Muscle layer of duodenum (tissue), 2 donors: ENCODE measurements at regions not wholly inside any gene's neighbourhood (a gene's known extent, or its start where the extent isn't known, plus 50 kb on each side); places are given as distances from the start of the nearest gene placed in this dataset.

Source experiments
- H3K27ac ChIP-seq: one replicate; pipeline ENCODE4 v1.7.0; 2013; ENCODE audit warnings: mild to moderate bottlenecking, low read length
- H3K27me3 ChIP-seq: one replicate; pipeline ENCODE4 v1.7.0; 2013; ENCODE audit warnings: low read depth, mild to moderate bottlenecking, control low read depth, low read length
- H3K36me3 ChIP-seq, 2 donors: one replicate each; pipeline ENCODE4 v1.7.0; 2013; ENCODE audit warnings: low read length in 2 of 2, control low read depth in 1 of 2, mild to moderate bottlenecking in 1 of 2; ENCODE audit not compliant: insufficient read depth in 2 of 2, control insufficient read depth in 1 of 2
- H3K4me1 ChIP-seq, 2 donors: one replicate each; pipeline ENCODE4 v1.7.0; 2013; ENCODE audit warnings: low read length in 2 of 2, mild to moderate bottlenecking in 2 of 2, control low read depth in 1 of 2, moderate library complexity in 1 of 2; ENCODE audit not compliant: insufficient read depth in 2 of 2, control insufficient read depth in 1 of 2
- H3K4me3 ChIP-seq, 2 donors: one replicate each; pipeline ENCODE4 v1.7.0; 2013; ENCODE audit warnings: low read length in 2 of 2, low read depth in 1 of 2, mild to moderate bottlenecking in 1 of 2
- H3K9me3 ChIP-seq, 2 donors: one replicate each; pipeline ENCODE4 v1.7.0; 2013; ENCODE audit warnings: low read length in 2 of 2, control low read depth in 1 of 2, mild to moderate bottlenecking in 1 of 2; ENCODE audit not compliant: control insufficient read depth in 1 of 2
- donor health status: healthy.

- H3K36me3 ChIP-seq, result no peaks in the 10 kb centered on the region
- no peaks in the 10 kb centered on the region for H3K9me3 ChIP-seq
- no peak overlapping the region for H3K27ac ChIP-seq
- no peak overlapping the region for H3K4me3 ChIP-seq
- H3K4me1 ChIP-seq, result no peaks in the 10 kb centered on the region
- H3K27me3 ChIP-seq, result no peaks in the 10 kb centered on the region
Measured at GRCh38 chr4:152156442-152156841, 379.4 kb downstream of the FBXW7 start.

DNA sequence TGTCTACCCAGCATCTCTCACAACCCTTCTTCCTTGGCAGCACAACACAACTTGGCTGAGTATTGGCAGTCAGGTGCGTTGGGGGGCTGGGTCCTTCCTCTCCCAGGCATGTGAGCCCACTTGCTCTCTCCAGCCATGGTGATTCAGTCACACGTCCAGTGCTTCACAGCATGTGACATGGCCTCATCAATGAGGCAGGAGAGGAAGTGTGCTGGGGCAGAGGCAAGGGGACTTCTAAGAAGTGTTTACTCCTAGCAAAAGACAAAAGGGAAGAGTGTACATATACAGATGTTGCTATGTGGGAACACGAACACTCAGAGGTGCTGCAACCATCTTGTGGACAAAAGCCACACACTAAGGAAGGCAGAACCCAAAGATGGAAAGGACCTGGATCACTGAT lies 380.8 kb downstream of the FBXW7 start:
- H3K27ac ChIP-seq, result no peak overlapping the region
- no peaks in the 10 kb centered on the region for H3K9me3 ChIP-seq
- H3K27me3 ChIP-seq, result no peaks in the 10 kb centered on the region
- no peaks in the 10 kb centered on the region for H3K4me1 ChIP-seq
- no peaks in the 10 kb centered on the region for H3K36me3 ChIP-seq
- H3K4me3 ChIP-seq, result no peak overlapping the region

GRCh38 chr4:152154433-152154832 lies 381.5 kb downstream of the FBXW7 start:
- Histone ChIP-seq H3K9me3 (no peaks in the 10 kb centered on the region), H3K27me3 (no peaks in the 10 kb centered on the region), H3K4me1 (no peaks in the 10 kb centered on the region), H3K36me3 (no peaks in the 10 kb centered on the region), H3K27ac (no peak overlapping the region), H3K4me3 (no peak overlapping the region)

GRCh38 chr4:152153476-152154270 lies 382.2 kb downstream of the FBXW7 start:
- Histone ChIP-seq H3K27ac (no peak overlapping the region), H3K27me3 (no peaks in the 10 kb centered on the region), H3K4me1 (no peaks in the 10 kb centered on the region), H3K9me3 (no peaks in the 10 kb centered on the region), H3K36me3 (no peaks in the 10 kb centered on the region), H3K4me3 (no peak overlapping the region)

DNA sequence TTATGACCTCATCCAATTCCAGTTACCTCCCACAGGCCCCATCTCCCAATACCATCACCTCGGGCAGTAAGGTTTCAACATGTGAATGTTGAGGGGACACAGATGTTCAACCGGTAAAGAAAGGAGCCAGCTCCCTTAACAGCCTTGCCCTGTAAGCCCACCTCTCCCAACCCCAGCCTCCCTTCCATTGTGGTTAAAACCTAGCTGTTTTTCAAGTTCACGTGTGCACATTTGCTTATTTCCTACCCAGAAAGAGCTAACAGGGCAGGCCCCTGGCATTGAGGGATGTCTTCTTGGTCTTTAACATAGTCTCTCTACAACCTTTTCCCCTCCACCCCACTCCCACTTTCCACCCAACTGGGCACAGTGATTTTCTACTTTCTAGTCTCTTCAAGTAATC lies 385.7 kb downstream of the FBXW7 start:
- Histone ChIP-seq H3K4me1 (no peaks in the 10 kb centered on the region), H3K36me3 (no peaks in the 10 kb centered on the region), H3K4me3 (no peak overlapping the region), H3K27ac (no peak overlapping the region), H3K9me3 (peaks cover 0 to 15% of the 10 kb centered on the region in 2 donors), H3K27me3 (no peaks in the 10 kb centered on the region)

DNA sequence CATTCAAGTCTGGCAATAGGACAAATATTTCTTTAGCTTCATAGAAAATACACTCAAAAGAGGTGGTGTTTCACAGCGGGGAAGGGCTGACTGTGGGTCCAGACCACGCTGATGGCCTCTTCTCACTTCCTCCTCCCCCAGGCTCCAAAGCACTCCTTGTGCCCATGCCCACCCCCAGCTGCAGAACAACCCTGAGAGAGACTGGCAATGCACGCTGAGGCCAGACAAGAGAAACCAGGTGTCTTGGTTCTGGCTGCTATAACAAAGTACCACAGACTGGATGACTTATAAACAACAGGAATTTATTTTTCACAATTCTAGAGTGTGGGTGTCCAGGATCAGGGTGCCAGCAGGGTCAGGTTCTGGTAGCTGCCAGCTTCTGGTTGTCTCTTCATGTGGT lies 386.1 kb downstream of the FBXW7 start:
- Histone ChIP-seq H3K4me1 (no peaks in the 10 kb centered on the region), H3K27me3 (no peaks in the 10 kb centered on the region), H3K36me3 (no peaks in the 10 kb centered on the region), H3K9me3 (peaks cover 0 to 17% of the 10 kb centered on the region in 2 donors), H3K27ac (no peak overlapping the region), H3K4me3 (no peak overlapping the region)

GRCh38 chr4:152148057-152148456 lies 387.2 kb upstream of the GATB start:
- Histone ChIP-seq H3K4me3 (no peak overlapping the region), H3K4me1 (no peaks in the 10 kb centered on the region), H3K9me3 (peaks cover 0 to 17% of the 10 kb centered on the region in 2 donors), H3K36me3 (no peaks in the 10 kb centered on the region), H3K27me3 (no peaks in the 10 kb centered on the region), H3K27ac (no peak overlapping the region)

DNA sequence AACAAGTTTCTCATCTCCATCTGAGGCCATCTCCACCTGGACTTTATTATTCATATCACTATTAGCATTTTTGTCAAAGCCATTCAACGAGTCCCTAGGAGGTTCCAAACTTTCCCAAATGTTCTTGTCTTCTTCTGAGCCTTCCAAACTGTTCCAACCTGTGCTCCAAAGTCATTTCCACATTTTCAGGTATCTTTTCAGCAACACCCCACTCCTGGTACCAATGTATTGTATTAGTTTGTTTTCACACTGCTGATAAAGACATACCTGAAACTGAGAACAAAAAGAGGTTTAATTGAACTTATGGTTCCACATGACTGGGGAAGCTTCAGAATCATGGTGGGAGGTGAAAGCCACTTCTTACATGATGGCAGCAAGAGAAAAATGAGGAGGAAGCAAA lies 385.4 kb upstream of the GATB start:
- H3K9me3 ChIP-seq, result peaks cover 0 to 17% of the 10 kb centered on the region in 2 donors
- H3K36me3 ChIP-seq, result no peaks in the 10 kb centered on the region
- no peak overlapping the region for H3K4me3 ChIP-seq
- H3K4me1 ChIP-seq, result no peaks in the 10 kb centered on the region
- H3K27ac ChIP-seq, result no peak overlapping the region
- no peaks in the 10 kb centered on the region for H3K27me3 ChIP-seq

DNA sequence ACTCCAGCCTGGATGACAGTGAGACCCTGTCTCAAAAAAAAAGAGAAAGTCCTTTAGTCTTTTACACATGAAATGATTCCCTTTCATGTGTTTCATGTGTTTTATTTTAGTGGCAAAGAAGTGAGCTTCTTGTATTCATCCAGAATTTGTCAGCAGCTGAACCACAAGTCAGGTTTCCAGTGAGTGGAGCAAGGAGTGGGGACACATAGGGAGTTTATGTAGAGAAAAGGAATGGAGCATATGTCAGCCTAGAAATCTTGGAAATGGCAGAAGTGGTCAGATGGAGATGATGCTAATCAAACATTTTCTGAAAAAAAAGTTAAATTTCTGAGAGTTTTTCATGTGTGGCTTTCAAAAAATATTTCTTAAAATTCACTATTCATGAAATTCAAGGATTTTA lies 383.0 kb upstream of the GATB start:
- peaks cover 0 to 17% of the 10 kb centered on the region in 2 donors for H3K9me3 ChIP-seq
- H3K27ac ChIP-seq, result no peak overlapping the region
- no peaks in the 10 kb centered on the region for H3K36me3 ChIP-seq
- no peaks in the 10 kb centered on the region for H3K27me3 ChIP-seq
- no peaks in the 10 kb centered on the region for H3K4me1 ChIP-seq
- no peak overlapping the region for H3K4me3 ChIP-seq

DNA sequence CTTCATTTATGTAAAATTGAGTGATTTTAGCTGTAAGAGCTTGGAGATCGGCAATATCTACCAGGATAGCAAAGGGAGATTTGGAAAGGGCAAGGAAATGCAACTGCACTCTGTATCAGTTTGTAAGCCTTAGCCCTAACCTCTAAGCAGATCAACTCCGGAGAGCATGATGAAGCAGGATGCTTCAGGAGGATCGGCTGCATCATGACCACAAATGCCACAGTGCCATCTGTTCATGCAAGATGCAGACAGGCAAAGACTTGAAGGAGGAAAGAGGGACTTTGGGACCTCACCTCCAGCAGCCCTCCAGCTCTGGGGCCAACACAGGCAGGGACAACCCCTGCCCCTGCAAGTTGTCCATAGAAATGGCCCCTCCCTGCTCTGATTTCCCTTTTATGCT lies 377.6 kb upstream of the GATB start:
- Histone ChIP-seq H3K36me3 (no peaks in the 10 kb centered on the region), H3K4me1 (no peaks in the 10 kb centered on the region), H3K4me3 (no peak overlapping the region), H3K27me3 (no peaks in the 10 kb centered on the region), H3K9me3 (no peaks in the 10 kb centered on the region), H3K27ac (no peak overlapping the region)

- H3K27me3 ChIP-seq, result no peaks in the 10 kb centered on the region
- no peaks in the 10 kb centered on the region for H3K36me3 ChIP-seq
- no peak overlapping the region for H3K4me3 ChIP-seq
- H3K4me1 ChIP-seq, result no peaks in the 10 kb centered on the region
- H3K9me3 ChIP-seq, result no peaks in the 10 kb centered on the region
- H3K27ac ChIP-seq, result no peak overlapping the region
Measured at GRCh38 chr4:152132776-152133175, 372.0 kb upstream of the GATB start.

GRCh38 chr4:152128356-152128755 lies 367.5 kb upstream of the GATB start:
- no peaks in the 10 kb centered on the region for H3K36me3 ChIP-seq
- H3K4me1 ChIP-seq, result no peaks in the 10 kb centered on the region
- no peak overlapping the region for H3K27ac ChIP-seq

More at GRCh38 chr4:152128356-152128755, 367.5 kb upstream of the GATB start:
- no peaks in the 10 kb centered on the region for H3K9me3 ChIP-seq
- no peak overlapping the region for H3K4me3 ChIP-seq
- no peaks in the 10 kb centered on the region for H3K27me3 ChIP-seq
